Left lung (tissue), 4 donors: ENCODE measurements at regions not wholly inside any gene's neighbourhood (a gene's known extent, or its start where the extent isn't known, plus 50 kb on each side); places are given as distances from the start of the nearest gene placed in this dataset.

Experiments
- ATAC-seq: fragments of 200-7000 bp; cut with Tn5 transposase; one replicate; pipeline ENCODE4 v1.9.1; 2020; ENCODE audit warnings: moderate library complexity
- DNase-seq, 4 donors: peaks; one replicate each; pipeline ENCODE4 v3.0.0-alpha.2; 2013 to 2020
- H3K27ac ChIP-seq, 2 donors: fragments of 200-600 bp; sonication (generic) in 1 of 2; one replicate each; pipeline versions ENCODE4 v1.5.0 to v1.8.0; 2020 to 2021
- H3K27me3 ChIP-seq, 2 donors: fragments of 200-600 bp; sonication (generic) in 1 of 2; one replicate each; pipeline versions ENCODE4 v1.5.0 to v1.8.0; 2020 to 2021
- H3K36me3 ChIP-seq, 2 donors: fragments of 200-600 bp; sonication (generic) in 1 of 2; one replicate each; pipeline versions ENCODE4 v1.5.0 to v1.8.0; 2020 to 2021
- H3K4me1 ChIP-seq, 2 donors: fragments of 200-600 bp; one replicate each; pipeline ENCODE4 v1.8.0; 2021
- H3K4me3 ChIP-seq, 2 donors: fragments of 200-600 bp; sonication (generic) in 1 of 2; one replicate each; pipeline versions ENCODE4 v1.5.0 to v1.8.0; 2020 to 2021; ENCODE audit warnings: mild to moderate bottlenecking in 1 of 2
- H3K9me3 ChIP-seq, 2 donors: fragments of 200-600 bp; sonication (generic) in 1 of 2; one replicate each; pipeline versions ENCODE4 v1.5.0 to v1.8.0; 2020 to 2021
- intact Hi-C, 2 donors: fragments of 100-400 bp; cut with DNase I; formaldehyde crosslinking; loops; one replicate each; pipeline versions ENCODE4 v1.11.2 to v1.14.2; 2022
- TF ChIP-seq, protein P1 (sequence below), 2 donors: fragments of 200-600 bp; sonication (generic) in 1 of 2; IDR thresholded peaks; one replicate each; pipeline versions ENCODE4 v1.5.0 to v1.8.0; 2021; ENCODE audit warnings: antibody characterized with exemption in 2 of 2
- donor health status: DM: no; HTN: yes; CAD: no.
- donor health status: DM: no; HTN: no; CAD: no.

DNA sequence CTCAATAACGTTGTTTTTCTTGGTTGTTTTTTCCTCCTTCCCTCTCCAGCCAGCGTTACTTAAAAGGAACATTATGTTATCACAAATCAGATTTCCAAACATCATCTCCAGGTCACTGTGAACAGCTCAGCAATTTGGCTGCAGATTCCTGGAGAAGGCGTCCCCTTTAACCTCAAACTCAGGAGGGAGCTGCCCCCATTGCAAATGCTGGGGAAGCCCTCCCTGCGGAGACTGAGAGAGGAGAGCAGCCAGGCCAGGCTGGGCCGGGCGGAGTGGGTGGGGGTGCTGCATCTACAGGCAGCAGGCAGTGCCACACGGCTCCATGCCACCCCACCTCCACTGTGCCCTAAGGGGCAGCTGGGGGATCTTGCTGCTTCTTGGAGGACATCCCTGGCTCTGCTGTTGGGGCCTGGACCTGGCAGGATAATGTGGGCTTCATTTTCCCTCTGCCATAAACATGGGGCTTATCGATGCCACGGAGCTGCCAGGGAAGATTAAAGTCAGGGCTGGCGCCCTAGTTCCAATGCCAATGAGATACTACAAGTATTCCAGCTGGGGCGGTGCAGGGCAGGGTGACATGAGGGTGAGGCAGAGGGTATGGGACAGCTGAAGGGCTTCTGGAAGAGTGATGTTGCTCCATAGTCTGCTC, 148.8 kb downstream of the PJA1 start:
- intact Hi-C loops: no loop called here
- H3K4me3 ChIP-seq: no peak overlapping the region
- no peak overlapping the region for H3K27ac ChIP-seq
- no peak for DNase-seq
- H3K4me1 ChIP-seq: peaks cover 3 to 5% of the 10 kb centered on the region in 2 donors
- H3K27me3 ChIP-seq: peaks cover 0 to 4% of the 10 kb centered on the region in 2 donors
- TF ChIP-seq, protein P1, sequence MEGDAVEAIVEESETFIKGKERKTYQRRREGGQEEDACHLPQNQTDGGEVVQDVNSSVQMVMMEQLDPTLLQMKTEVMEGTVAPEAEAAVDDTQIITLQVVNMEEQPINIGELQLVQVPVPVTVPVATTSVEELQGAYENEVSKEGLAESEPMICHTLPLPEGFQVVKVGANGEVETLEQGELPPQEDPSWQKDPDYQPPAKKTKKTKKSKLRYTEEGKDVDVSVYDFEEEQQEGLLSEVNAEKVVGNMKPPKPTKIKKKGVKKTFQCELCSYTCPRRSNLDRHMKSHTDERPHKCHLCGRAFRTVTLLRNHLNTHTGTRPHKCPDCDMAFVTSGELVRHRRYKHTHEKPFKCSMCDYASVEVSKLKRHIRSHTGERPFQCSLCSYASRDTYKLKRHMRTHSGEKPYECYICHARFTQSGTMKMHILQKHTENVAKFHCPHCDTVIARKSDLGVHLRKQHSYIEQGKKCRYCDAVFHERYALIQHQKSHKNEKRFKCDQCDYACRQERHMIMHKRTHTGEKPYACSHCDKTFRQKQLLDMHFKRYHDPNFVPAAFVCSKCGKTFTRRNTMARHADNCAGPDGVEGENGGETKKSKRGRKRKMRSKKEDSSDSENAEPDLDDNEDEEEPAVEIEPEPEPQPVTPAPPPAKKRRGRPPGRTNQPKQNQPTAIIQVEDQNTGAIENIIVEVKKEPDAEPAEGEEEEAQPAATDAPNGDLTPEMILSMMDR (IDR thresholded peaks at IDR 0.05): no peak
- no peaks in the 10 kb centered on the region for H3K9me3 ChIP-seq
- ATAC-seq: no peak
- no peaks in the 10 kb centered on the region for H3K36me3 ChIP-seq

DNA sequence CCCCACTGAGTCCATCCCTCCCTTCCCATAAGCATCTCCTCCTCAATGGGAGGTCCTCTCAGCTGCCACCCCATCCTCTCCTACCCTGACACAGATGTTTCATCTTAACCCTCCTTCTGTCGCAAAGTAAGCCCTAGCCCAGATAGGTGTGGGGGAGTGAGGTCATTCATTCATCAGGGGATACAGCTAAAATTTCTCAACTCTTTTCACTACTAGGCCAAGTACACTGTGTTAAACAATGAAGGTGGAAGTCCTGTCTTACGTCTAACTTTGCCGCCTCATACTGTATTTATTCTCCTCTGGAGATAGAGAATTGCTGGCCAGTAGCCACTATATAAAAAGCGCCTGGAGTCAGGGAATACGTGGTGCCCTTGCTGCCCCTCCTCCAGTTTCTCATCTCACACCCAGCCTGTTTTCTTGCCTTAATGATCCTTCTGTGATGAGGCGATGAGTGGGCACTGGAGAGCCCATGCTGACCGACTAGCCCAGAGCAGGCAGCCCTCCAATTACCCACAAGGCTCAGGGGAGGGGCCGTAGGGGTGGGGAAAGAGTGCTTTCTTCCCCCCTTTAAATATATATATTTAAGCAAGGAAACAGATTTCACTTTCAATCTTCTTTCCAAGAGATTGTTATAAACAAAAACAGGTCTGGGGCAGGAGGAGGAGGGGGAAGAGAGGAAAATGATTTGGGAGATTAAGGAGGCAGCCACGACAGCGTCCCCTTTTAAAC, 149.5 kb downstream of the PJA1 start:
- DNase-seq: no peak
- intact Hi-C loops: no loop called here
- Histone ChIP-seq H3K36me3 (no peaks in the 10 kb centered on the region), H3K27me3 (peaks cover 0 to 4% of the 10 kb centered on the region in 2 donors), H3K4me1 (peaks cover 3 to 5% of the 10 kb centered on the region in 2 donors), H3K27ac (no peak overlapping the region), H3K9me3 (no peaks in the 10 kb centered on the region), H3K4me3 (no peak overlapping the region)
- ATAC-seq: no peak
- TF ChIP-seq, protein P1 (IDR thresholded peaks at IDR 0.05): no peak

DNA sequence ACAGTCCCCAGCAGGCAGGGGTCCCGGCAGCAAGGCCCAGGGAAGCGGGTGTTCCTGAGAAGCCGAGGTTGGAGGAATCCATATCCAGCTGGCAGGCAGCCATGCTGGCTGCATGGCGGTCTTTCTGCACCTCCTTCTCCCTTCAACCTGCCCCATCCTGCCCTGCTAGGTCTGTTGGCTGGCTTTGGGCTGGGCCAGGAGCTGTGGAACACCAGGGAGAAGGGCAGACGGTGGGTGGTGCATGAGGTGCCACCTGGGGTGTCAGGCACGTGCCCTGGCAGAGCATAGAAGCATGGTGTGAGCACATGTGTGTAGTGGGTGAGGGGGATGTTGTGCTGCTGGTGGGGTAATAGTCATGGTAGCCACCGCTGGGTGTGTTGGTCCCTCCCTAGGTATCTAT, 150.1 kb downstream of the PJA1 start:
- Histone ChIP-seq H3K9me3 (no peaks in the 10 kb centered on the region), H3K27me3 (peaks cover 0 to 4% of the 10 kb centered on the region in 2 donors), H3K4me3 (no peak overlapping the region), H3K36me3 (no peaks in the 10 kb centered on the region), H3K4me1 (peaks cover 3 to 5% of the 10 kb centered on the region in 2 donors), H3K27ac (no peak overlapping the region)
- intact Hi-C loops: no loop called here
- ATAC-seq: no peak
- DNase-seq: no peak
- TF ChIP-seq, protein P1 (IDR thresholded peaks at IDR 0.05): no peak

DNA sequence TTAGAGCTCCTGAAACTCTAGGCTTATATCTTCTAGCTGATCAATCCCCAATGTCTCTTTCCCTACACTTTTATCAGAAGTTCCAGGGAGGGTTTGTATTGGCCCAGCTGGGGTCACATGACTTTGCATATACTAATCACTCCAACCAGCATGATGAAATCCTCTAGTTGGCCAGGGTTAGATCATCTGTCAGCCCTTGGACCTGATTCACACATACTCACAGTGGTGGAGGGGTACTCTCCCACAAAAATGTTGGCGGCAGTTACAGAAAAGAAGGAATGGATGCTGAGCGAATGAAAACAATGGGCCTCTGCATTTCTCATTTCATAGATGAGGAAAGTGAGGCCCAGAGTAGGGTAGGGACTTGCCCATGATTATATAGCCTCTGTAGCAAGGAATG, 151.1 kb downstream of the PJA1 start:
- H3K27ac ChIP-seq: no peak overlapping the region
- TF ChIP-seq, protein P1 (IDR thresholded peaks at IDR 0.05): no peak

DNA sequence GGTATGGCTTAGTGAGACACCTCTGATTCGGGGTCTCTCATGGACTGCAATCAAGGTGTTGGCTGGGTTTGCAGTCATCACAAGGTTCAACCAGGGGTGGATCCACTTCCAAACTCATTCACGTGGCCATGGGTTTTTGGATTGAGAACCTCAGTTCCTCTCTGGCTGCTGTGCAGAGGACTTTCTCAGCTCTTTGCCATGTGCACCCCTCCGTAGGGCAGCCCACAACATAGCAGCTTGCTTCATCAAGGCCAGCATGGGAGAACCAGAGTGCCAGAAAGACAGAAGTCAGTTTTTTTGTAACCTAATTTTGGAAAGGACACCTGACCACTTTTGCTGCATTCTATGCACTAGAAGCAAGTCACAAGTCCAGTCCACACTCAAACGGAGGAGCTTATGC, 154.9 kb downstream of the PJA1 start:
- H3K9me3 ChIP-seq: no peaks in the 10 kb centered on the region
- H3K27ac ChIP-seq: no peak overlapping the region
- DNase-seq: no peak
- H3K27me3 ChIP-seq: peaks cover 0 to 4% of the 10 kb centered on the region in 2 donors
- no peak overlapping the region for H3K4me3 ChIP-seq
- intact Hi-C loops: no loop called here
- TF ChIP-seq, protein P1 (IDR thresholded peaks at IDR 0.05): no peak
- no peak for ATAC-seq
- no peaks in the 10 kb centered on the region for H3K36me3 ChIP-seq
- H3K4me1 ChIP-seq: no peaks in the 10 kb centered on the region

More for the DNA sequence above, 151.1 kb downstream of the PJA1 start:
- Histone ChIP-seq H3K27me3 (peaks cover 0 to 4% of the 10 kb centered on the region in 2 donors), H3K9me3 (no peaks in the 10 kb centered on the region), H3K36me3 (no peaks in the 10 kb centered on the region), H3K4me1 (peaks cover 1 to 5% of the 10 kb centered on the region in 2 donors), H3K4me3 (no peak overlapping the region)
- intact Hi-C loops: no loop called here
- DNase-seq (no peak), ATAC-seq (no peak)
